SU-DHL-6 (cell line): ENCODE measurements at regions not wholly inside any gene's neighbourhood (a gene's known extent, or its start where the extent isn't known, plus 50 kb on each side); places are given as distances from the start of the nearest gene placed in this dataset.

ENCODE experiments used
- H2AFZ ChIP-seq: fragments of 200-600 bp; sonication (generic); 2 replicates; pipeline ENCODE4 v1.6.1; 2014; ENCODE audit warnings: low read depth, mild to moderate bottlenecking, moderate library complexity, mixed read lengths, antibody characterized with exemption, low read length; ENCODE audit not compliant: severe bottlenecking
- H3F3A ChIP-seq: fragments of 200-600 bp; shearing (Covaris generic); 2 replicates; pipeline ENCODE4 v1.6.0; 2016; ENCODE audit warnings: antibody characterized with exemption, mild to moderate bottlenecking; ENCODE audit not compliant: insufficient read depth
- H3K27ac ChIP-seq: fragments of 200-600 bp; sonication (generic); 2 replicates; pipeline ENCODE4 v1.5.1; 2016; ENCODE audit warnings: low read depth, mild to moderate bottlenecking, low read length, moderate library complexity, mixed read lengths
- H3K27me3 ChIP-seq: fragments of 200-600 bp; sonication (generic), shearing (Covaris generic); 2 replicates; pipeline ENCODE4 v1.6.0; 2014; ENCODE audit warnings: mild to moderate bottlenecking, low read length
- H3K36me3 ChIP-seq: fragments of 200-600 bp; sonication (generic); 2 replicates; pipeline ENCODE4 v1.6.1; 2014; ENCODE audit warnings: mild to moderate bottlenecking, low read length, mixed read lengths
- H3K4me2 ChIP-seq: fragments of 300-600, 200-600 bp; shearing (Covaris generic), sonication (generic); 2 replicates; pipeline ENCODE4 v1.6.0; 2014; ENCODE audit warnings: low read length, low read depth, mild to moderate bottlenecking; ENCODE audit not compliant: poor library complexity, severe bottlenecking
- H3K4me3 ChIP-seq: fragments of 200-600 bp; sonication (generic); 2 replicates; pipeline ENCODE4 v1.5.1; 2014; ENCODE audit warnings: antibody characterized with exemption, low read length, mild to moderate bottlenecking, mixed read lengths; ENCODE audit not compliant: insufficient read depth, poor library complexity, severe bottlenecking
- H3K79me2 ChIP-seq: fragments of 200-600 bp; sonication (generic); 2 replicates; pipeline ENCODE4 v1.6.1; 2014; ENCODE audit warnings: mild to moderate bottlenecking, low read length, moderate library complexity; ENCODE audit not compliant: insufficient read depth
- H3K9ac ChIP-seq: fragments of 200-600 bp; sonication (generic); 2 replicates; pipeline ENCODE4 v1.7.0; 2014; ENCODE audit warnings: mild to moderate bottlenecking, low read length
- H3K9me2 ChIP-seq: fragments of 200-600 bp; sonication (generic); replicated peaks from 2 replicates; pipeline ENCODE4 v1.6.1; 2014; ENCODE audit warnings: low read length; ENCODE audit not compliant: insufficient read depth
- H3K9me3 ChIP-seq: fragments of 200-600 bp; sonication (generic); 2 replicates; pipeline ENCODE4 v1.6.1; 2014; ENCODE audit warnings: low read length, mixed read lengths; ENCODE audit not compliant: insufficient read depth
- H4K20me1 ChIP-seq: fragments of 200-600 bp; sonication (generic); 2 replicates; pipeline ENCODE4 v1.6.1; 2014; ENCODE audit warnings: low read depth, mild to moderate bottlenecking, antibody characterized with exemption, low read length, moderate library complexity, mixed read lengths
- CTCF ChIP-seq: fragments of 200-600 bp; sonication (generic); IDR thresholded peaks from one replicate; pipeline ENCODE4 v1.5.1; 2017; ENCODE audit warnings: antibody characterized with exemption, mild to moderate bottlenecking, low read length, moderate library complexity; ENCODE audit not compliant: insufficient read depth, poor library complexity, severe bottlenecking
- EZH2phosphoT487 ChIP-seq: fragments of 200-600 bp; sonication (generic), shearing (Covaris generic); conservative IDR thresholded peaks from 2 replicates; pipeline ENCODE4 v1.6.1; 2018; ENCODE audit warnings: mild to moderate bottlenecking, antibody characterized with exemption, low read length, moderate library complexity, mixed read lengths

- no peak overlapping the region for H3K4me2 ChIP-seq
- no peaks in the 10 kb centered on the region for H4K20me1 ChIP-seq
- H3K4me3 ChIP-seq, result no peak overlapping the region
- H3K36me3 ChIP-seq, result no peaks in the 10 kb centered on the region
- H2AFZ ChIP-seq, result no peak overlapping the region
- no peak overlapping the region for H3K9ac ChIP-seq
- no peak overlapping the region for H3K27ac ChIP-seq
- no peak for TF ChIP-seq EZH2phosphoT487
- no peak for TF ChIP-seq CTCF
- H3K9me3 ChIP-seq, result no peaks in the 10 kb centered on the region
- no peaks in the 10 kb centered on the region for H3K79me2 ChIP-seq
- H3K27me3 ChIP-seq, result no peaks in the 10 kb centered on the region
- no peaks in the 10 kb centered on the region for H3K9me2 ChIP-seq
- no peaks in the 10 kb centered on the region for H3F3A ChIP-seq
Measured at GRCh38 chr4:89645482-89645881, 191.5 kb downstream of the SNCA start.

- H3K27me3 ChIP-seq, result no peaks in the 10 kb centered on the region
- H3F3A ChIP-seq, result no peaks in the 10 kb centered on the region
- TF ChIP-seq CTCF, result no peak
- TF ChIP-seq EZH2phosphoT487, result no peak
- H3K4me3 ChIP-seq, result no peak overlapping the region
- H3K36me3 ChIP-seq, result no peaks in the 10 kb centered on the region
- no peaks in the 10 kb centered on the region for H3K9me3 ChIP-seq
- H3K4me2 ChIP-seq, result no peak overlapping the region
- no peaks in the 10 kb centered on the region for H4K20me1 ChIP-seq
- no peaks in the 10 kb centered on the region for H3K9me2 ChIP-seq
- H2AFZ ChIP-seq, result no peak overlapping the region
- no peak overlapping the region for H3K9ac ChIP-seq
- H3K79me2 ChIP-seq, result no peaks in the 10 kb centered on the region
- no peak overlapping the region for H3K27ac ChIP-seq
Measured at GRCh38 chr4:89641367-89641687, 195.6 kb downstream of the SNCA start.

- Histone ChIP-seq H3K36me3 (no peaks in the 10 kb centered on the region), H3F3A (no peaks in the 10 kb centered on the region), H2AFZ (no peak overlapping the region), H3K9ac (no peak overlapping the region), H3K9me3 (no peaks in the 10 kb centered on the region), H3K4me2 (no peak overlapping the region), H3K27me3 (no peaks in the 10 kb centered on the region), H3K79me2 (no peaks in the 10 kb centered on the region), H3K4me3 (no peak overlapping the region), H3K27ac (no peak overlapping the region), H3K9me2 (no peaks in the 10 kb centered on the region), H4K20me1 (no peaks in the 10 kb centered on the region)
- TF ChIP-seq CTCF (no peak), EZH2phosphoT487 (no peak)
Measured at GRCh38 chr4:89640620-89641366, 196.2 kb downstream of the SNCA start.
